NCI-H187 (cell line): ENCODE measurements at regions not wholly inside any gene's neighbourhood (a gene's known extent, or its start where the extent isn't known, plus 50 kb on each side); places are given as distances from the start of the nearest gene placed in this dataset.
A peak's percentile ranks its signal among the peaks of the same experiment; 100 is the strongest.

Source experiments
- DNase-seq, 2 experiments: peaks; one replicate each; lab custom pipeline; 2025; lab: John Stamatoyannopoulos, UW

DNA sequence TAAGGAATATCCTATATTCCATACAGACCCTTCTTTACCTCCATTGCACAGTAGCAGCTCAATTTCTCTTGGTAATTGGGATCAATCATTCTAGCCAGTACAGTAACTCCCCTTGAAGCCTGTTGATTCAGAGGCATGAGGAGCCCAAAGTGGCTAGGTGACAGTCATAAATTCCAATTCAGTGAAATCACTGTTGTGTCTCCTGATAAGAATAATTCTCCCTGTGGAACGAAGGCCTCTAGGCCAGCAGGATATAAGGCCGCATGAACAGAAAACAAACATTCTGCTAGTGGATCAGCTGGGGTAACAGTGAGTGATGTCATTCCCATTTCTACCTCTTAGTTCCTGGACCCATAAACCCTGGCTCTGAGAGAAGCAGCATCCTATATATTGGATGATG lies 696.3 kb downstream of the NR2F2 start:
- no peak for DNase-seq

DNA sequence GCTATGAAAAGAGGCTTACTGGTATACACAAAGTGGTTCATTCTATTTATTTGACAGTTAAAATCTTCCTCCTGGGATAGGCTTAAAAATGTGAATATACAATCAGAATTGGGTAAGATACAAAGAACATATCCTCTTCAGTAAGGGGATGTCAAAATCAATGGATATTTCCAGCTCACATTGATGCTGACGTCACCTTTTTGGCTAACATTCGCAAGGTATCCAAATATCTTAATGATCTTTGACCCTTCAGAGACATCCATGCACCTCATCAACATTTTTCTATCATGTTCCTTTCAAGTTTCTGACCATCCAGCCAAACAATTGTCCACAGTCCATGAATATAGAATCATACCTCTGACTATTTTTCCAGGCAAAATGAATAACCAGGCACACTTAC lies 697.3 kb downstream of the NR2F2 start:
- DNase-seq = no peak

DNA sequence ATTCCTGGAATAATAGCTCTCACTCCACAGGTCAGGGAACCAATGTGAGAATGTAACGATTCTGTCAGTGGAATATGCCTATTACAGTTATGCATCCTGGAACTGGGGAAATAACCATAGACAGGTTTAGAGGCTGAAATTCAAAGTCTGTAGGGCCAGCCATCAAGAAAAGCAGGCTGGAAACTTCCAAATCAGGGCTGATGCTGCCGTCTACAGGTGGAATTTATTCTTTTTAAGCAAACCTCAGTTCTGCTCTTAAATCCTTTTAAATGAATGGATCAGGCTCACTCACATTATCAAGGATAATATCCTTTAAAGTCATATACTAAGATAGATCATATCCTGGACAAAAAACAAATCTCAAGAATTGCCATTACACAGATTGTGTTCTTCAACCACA lies 699.8 kb downstream of the NR2F2 start:
- no peak for DNase-seq

- no peak for DNase-seq
Measured at GRCh38 chr15:97036301-97036700, 705.8 kb downstream of the NR2F2 start.

GRCh38 chr15:97037080-97037479 lies 706.6 kb downstream of the NR2F2 start:
- DNase-seq = no peak

DNA sequence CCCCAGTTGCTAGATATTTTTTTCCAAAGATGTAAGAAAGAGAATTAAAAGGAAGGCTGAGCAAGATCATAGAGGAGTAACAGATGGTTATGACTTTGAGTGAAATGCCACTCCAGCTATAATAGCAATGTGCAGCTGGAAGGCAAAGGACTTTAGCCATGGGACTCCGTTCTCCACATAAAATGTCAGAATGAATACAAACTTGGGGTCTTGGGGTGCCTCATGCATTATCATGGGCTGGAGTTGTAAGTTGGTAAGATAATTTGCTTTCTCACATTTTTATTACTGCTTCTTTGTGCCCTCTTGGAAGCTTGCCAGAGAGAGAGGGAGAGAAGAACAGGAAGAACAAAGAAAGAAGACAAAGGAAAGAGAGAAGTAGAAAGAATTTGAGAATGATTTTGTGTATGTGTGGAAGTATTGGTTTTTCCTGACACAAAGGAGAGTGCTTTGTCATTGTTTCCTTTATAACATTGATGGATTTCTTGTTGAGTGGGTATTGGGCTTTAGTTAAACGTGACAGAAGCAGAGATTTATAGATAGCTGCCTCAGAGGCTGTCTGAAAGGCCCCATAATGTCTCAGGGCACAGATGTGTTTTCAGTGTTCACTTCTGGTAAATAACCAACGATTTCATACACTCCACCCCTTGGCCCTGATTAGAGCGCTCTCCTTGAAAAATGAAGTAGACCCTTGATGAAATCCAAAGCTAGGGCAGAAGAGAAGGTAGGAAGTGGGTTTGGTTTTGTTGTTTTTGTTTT lies 715.3 kb downstream of the NR2F2 start:
- no peak for DNase-seq

GRCh38 chr15:97052513-97052912 lies 722.0 kb downstream of the NR2F2 start:
- no peak for DNase-seq

- no peak for DNase-seq
Measured at GRCh38 chr15:97053635-97054034, 723.1 kb downstream of the NR2F2 start.

DNA sequence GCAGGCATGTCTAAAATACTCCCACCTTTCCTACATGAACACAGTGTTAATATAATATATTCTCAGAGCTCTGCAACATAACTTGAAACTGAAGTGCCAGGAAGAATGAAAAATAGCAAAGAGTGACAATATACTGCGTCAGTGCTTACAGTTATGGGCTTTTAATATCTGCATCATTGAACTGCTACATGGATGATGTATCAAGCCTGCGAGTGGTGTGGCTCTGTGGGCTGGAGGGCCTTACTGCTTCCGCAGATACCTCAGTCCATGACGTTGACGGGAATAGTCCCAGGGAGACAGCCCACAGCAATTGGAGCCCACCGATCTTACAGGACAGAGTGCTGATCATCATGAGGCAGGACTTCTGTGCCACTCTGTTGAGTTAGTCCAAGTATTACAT lies 727.0 kb downstream of the NR2F2 start:
- DNase-seq = no peak

- no peak for DNase-seq
Measured at GRCh38 chr15:97059281-97059680, 728.8 kb downstream of the NR2F2 start.

DNA sequence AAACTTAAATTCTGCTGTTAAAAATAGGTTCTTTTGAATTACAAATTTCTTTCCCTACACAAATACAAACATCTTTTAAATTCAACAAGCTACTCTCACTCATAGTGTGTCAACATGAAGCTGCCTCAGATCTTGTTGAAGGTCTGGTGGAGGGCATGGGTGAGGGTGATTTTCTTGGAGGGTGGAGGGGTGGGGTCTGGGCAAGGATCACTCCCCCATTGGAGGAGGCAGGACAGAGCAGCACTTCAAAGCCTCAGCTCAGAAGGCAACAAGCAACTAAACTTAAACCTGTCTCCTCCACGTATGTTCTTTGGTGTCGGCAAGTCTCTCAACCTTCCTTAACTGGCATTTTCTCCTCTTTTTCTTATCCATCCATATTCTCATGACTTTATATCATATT lies 730.9 kb downstream of the NR2F2 start:
- no peak for DNase-seq

GRCh38 chr15:97071668-97072067 lies 741.2 kb downstream of the NR2F2 start:
- no peak for DNase-seq

DNA sequence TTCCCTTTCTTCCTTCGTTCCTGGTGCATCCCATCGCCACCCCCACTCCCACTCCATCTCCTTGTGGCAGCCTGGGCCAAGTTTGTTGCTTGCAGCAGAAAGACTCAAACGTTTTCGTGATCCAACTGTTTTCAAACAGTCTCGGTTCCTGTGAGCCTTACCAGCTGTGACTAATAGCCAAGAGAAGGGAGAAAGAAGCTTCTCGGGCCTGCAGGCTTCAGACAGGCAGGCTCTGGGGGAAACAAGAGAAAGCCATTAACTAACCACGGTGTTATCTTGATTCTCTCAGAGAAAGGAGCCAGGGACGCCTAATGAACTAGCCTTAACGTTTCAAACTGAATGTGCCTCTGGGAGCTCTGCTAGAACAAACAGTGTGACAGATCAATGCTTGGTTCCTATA lies 742.0 kb downstream of the NR2F2 start:
- DNase-seq = no peak

DNA sequence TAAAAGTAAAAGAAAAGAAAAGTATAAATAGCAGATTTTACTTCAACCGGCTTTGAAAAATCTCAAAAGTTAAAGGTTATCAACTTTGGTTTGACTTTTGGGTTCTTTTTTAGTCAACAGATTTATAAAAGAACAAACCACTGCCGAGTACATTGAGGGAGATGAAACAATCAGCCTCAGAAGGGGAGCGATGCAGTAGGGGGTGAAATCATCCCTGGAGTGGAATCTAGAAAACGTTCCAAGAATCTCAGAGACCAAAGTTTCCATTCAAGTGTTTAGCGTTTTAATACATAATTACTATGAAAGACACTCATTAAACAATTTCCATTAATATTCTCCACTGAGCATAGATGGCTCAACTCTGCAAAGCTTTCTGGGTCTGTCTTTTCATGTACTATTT lies 745.5 kb downstream of the NR2F2 start:
- no peak for DNase-seq

- DNase-seq = no peak
Measured at GRCh38 chr15:97077975-97078374, 747.5 kb downstream of the NR2F2 start.

- DNase-seq = no peak
Measured at GRCh38 chr15:97078591-97078990, 748.1 kb downstream of the NR2F2 start.

DNA sequence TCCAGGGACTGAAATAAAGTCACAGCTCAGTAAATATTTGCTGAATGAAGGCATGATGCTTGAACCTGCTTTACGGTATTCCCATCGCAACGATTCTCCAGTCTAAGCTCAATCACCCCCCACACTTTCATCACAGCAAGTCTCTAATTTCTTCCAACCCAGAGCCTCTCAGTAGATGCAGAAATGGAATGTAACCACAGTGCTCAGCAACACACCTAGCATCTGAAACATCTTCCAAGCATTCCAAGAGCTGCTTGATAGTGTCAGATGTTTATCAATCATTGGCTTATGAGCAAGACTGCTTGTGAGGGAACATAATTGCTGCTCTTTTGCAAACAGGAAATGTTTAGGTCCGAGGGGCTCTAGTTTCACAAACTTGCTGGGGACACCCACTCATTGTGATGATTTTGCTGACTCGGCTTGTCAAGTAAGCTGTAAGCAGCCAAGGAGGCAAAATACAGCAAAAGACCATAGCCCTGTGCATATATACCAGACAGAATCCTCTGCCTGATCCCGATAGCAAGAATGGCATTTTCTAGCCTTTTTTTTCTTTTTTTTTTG lies 751.2 kb downstream of the NR2F2 start:
- DNase-seq = no peak

- peak; percentile 19 to 55 for DNase-seq
Measured at GRCh38 chr15:97082830-97083229, 752.3 kb downstream of the NR2F2 start.

GRCh38 chr15:97084650-97085049 lies 754.1 kb downstream of the NR2F2 start:
- DNase-seq = no peak

DNA sequence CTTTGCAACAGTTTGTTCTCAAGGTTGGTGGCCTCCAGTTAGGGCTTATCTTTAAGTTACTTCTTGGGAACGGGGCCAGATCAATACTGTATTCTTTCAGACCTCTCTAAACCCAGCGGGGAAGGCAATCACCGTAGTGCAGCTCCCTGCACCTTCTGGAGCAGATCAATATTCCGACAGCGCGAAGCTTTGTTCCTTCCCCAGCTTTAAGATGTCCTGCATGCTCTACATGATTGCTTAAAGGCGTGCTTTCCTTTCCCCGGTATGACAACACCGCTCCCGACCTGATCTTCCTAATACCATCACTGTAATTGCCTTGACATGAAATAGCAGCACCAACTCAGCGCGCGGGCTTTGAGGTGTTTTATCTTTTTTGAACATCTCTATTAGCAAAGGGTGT lies 755.2 kb downstream of the NR2F2 start:
- DNase-seq = no peak

DNA sequence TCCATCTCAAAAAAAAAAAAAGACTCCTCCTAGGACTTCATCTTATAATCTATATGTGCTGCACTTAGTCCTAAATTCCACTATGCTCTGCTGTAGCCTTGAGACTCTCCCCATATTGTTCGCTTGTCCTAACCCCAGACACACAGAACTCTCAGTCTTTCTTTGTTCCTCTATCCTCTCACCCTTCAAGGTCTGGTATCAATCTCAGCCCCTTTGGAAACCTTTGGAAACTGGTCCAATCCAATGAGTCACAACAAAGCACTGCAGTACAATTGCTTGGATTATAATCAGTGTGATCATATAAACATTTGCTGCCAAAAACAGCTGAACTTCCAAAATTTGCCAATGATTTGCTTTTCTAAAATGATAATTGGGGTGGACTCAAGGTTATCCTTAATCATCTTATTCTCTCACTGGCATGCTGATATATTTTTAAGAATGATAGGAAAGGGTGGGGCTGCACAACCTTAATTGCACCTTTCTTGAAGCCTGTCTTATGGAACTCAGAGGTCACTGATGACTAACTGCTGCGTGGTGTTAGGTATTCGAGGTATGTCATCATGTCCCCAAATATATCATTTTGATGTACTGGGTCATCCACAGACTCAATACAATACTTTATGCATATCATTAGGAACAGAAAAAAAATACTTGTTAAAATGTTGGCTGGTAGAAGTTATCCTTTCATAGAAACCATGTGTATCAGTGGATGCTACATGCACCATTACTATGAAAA lies 756.7 kb downstream of the NR2F2 start:
- no peak for DNase-seq

GRCh38 chr15:97091093-97091492 lies 760.6 kb downstream of the NR2F2 start:
- no peak for DNase-seq

DNA sequence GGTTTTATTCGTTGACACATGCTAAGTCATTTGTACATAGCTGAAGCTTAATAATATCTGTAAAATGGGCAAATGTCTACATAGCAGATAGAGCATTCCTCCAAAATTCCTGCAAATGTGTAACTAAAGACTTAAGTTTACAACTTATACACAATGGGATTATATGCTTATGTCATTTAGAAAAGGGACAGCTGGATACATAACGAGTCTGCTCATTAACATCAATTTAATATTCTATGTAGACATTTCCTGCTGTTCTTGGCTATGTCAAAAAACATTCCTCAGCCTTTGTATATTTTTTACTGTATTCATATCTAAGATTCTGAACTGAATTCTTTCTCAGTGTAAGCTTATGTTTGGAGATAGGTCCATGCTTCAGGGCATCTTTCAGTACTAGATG lies 762.2 kb downstream of the NR2F2 start:
- no peak for DNase-seq
